ENCODE measurements at regions not wholly inside any gene's neighbourhood (a gene's known extent, or its start where the extent isn't known, plus 50 kb on each side); places are given as distances from the start of the nearest gene placed in this dataset.
A peak's percentile ranks its signal among the peaks of the same experiment; 100 is the strongest.
"Not testable (repeated sequence)": the region's sequence is repeated elsewhere in the genome, so short reads cannot be mapped to it uniquely, and the experiment has no call there.

GRCh38 chr1:99439433-99440075, 175.3 kb downstream of the PLPPR4 start:
- no peak overlapping the region for H3K4me3 ChIP-seq (ENCODE audit: low read depth, low read length, poor library complexity, severe bottlenecking)
- H3K27me3 ChIP-seq (replicated peaks; ENCODE audit: insufficient read depth, low read depth, low read length, poor library complexity) = no peaks in the 10 kb centered on the region
- ChIA-PET CTCF (no interaction called here), POLR2A (ENCODE audit: low non-redundant PET) (no interaction called here)
- BruUV-seq (replicated peaks) = no TSS peak
- DNase-seq (ENCODE audit: low spot score) = no peak
- H3K36me3 ChIP-seq (ENCODE audit: insufficient read depth, low read length, poor library complexity, severe bottlenecking) = no peaks in the 10 kb centered on the region
- intact Hi-C loops (cut with micrococcal nuclease; ENCODE audit: unreplicated experiment) = no loop called here
- TF ChIP-seq, protein P1, sequence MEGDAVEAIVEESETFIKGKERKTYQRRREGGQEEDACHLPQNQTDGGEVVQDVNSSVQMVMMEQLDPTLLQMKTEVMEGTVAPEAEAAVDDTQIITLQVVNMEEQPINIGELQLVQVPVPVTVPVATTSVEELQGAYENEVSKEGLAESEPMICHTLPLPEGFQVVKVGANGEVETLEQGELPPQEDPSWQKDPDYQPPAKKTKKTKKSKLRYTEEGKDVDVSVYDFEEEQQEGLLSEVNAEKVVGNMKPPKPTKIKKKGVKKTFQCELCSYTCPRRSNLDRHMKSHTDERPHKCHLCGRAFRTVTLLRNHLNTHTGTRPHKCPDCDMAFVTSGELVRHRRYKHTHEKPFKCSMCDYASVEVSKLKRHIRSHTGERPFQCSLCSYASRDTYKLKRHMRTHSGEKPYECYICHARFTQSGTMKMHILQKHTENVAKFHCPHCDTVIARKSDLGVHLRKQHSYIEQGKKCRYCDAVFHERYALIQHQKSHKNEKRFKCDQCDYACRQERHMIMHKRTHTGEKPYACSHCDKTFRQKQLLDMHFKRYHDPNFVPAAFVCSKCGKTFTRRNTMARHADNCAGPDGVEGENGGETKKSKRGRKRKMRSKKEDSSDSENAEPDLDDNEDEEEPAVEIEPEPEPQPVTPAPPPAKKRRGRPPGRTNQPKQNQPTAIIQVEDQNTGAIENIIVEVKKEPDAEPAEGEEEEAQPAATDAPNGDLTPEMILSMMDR (conservative IDR thresholded peaks at IDR 0.05; ENCODE audit: low read depth, low read length) = no peak
- no peak for TF ChIP-seq EZH2 (IDR thresholded peaks at IDR 0.05; ENCODE audit: borderline replicate concordance, low read depth, low read length, poor library complexity, severe bottlenecking)
- no peak overlapping the region for H3K27ac ChIP-seq (ENCODE audit: low read depth, low read length, poor library complexity, severe bottlenecking)
- no peaks in the 10 kb centered on the region for H3K9me3 ChIP-seq (ENCODE audit: low read depth, low read length, poor library complexity, severe bottlenecking)
- peaks cover 10% of the 10 kb centered on the region for H3K4me1 ChIP-seq (ENCODE audit: insufficient read depth, low read length, poor library complexity, severe bottlenecking)

DNA sequence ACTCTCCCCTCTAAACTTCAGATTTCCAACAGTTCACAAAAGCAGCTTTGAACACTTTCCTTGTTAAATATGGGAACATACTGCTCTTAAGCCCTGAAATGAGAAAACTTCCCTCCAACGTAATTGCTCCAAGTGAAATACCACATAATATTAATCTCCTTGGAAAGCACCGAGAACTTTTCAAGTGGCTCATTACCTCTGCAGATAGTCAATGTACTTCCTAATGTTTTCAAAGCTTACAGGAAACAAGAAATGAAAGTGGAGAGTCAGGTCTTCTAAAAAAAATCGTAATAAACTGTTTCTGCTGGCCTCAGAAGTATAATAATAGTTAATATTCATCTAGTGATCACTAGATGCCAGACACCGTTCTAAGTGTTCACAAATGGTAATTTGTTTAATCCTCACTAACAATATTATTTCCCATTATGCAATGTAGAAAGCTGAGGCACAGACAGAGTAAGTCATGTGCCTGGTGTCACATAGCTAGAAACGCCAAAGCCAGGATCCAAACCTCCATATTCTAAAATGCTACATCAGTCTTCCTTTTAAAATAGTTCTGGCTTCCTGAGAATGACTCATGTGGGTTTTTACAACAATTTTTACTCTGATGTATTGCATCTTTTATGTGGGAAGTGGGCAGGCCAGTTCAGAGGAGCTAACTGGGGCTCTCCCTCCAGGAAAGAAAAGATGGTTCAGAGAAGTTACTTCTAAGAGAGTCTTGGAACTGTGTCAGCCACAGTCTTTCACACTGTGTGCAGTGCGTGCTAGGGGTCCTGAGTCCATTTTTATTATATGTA, 177.2 kb downstream of the PLPPR4 start:
- CTCF ChIA-PET = no interaction called here
- no peak overlapping the region for H3K4me3 ChIP-seq (ENCODE audit: low read depth, low read length, poor library complexity, severe bottlenecking)
- H3K4me1 ChIP-seq (ENCODE audit: insufficient read depth, low read length, poor library complexity, severe bottlenecking) = peaks cover 10% of the 10 kb centered on the region
- POLR2A ChIA-PET (ENCODE audit: low non-redundant PET) = no interaction called here
- no peak overlapping the region for H3K27ac ChIP-seq (ENCODE audit: low read depth, low read length, poor library complexity, severe bottlenecking)
- H3K27me3 ChIP-seq (replicated peaks; ENCODE audit: insufficient read depth, low read depth, low read length, poor library complexity) = no peaks in the 10 kb centered on the region
- TF ChIP-seq EZH2 (IDR thresholded peaks at IDR 0.05; ENCODE audit: borderline replicate concordance, low read depth, low read length, poor library complexity, severe bottlenecking) = no peak
- TF ChIP-seq, protein P1 (conservative IDR thresholded peaks at IDR 0.05; ENCODE audit: low read depth, low read length) = no peak
- BruUV-seq (replicated peaks) = no TSS peak
- H3K36me3 ChIP-seq (ENCODE audit: insufficient read depth, low read length, poor library complexity, severe bottlenecking) = no peaks in the 10 kb centered on the region
- peak; percentile 31 for DNase-seq (ENCODE audit: low spot score)
- intact Hi-C loops (cut with micrococcal nuclease; ENCODE audit: unreplicated experiment) = no loop called here
- no peaks in the 10 kb centered on the region for H3K9me3 ChIP-seq (ENCODE audit: low read depth, low read length, poor library complexity, severe bottlenecking)

- H3K4me3 ChIP-seq (ENCODE audit: low read depth, low read length, poor library complexity, severe bottlenecking); DNase-seq (ENCODE audit: low spot score); intact Hi-C loops (cut with micrococcal nuclease; ENCODE audit: unreplicated experiment); H3K27me3 ChIP-seq (replicated peaks; ENCODE audit: insufficient read depth, low read depth, low read length, poor library complexity); H3K36me3 ChIP-seq (ENCODE audit: insufficient read depth, low read length, poor library complexity, severe bottlenecking); CTCF ChIA-PET; H3K27ac ChIP-seq (ENCODE audit: low read depth, low read length, poor library complexity, severe bottlenecking); POLR2A ChIA-PET (ENCODE audit: low non-redundant PET); BruUV-seq (replicated peaks); H3K9me3 ChIP-seq (ENCODE audit: low read depth, low read length, poor library complexity, severe bottlenecking): not testable (repeated sequence)
- peaks cover 10% of the 10 kb centered on the region for H3K4me1 ChIP-seq (ENCODE audit: insufficient read depth, low read length, poor library complexity, severe bottlenecking)
Measured at GRCh38 chr1:99444211-99444927, 180.1 kb downstream of the PLPPR4 start.

All from A673 (cell line).